EL (cell line): ENCODE measurements at regions not wholly inside any gene's neighbourhood (a gene's known extent, or its start where the extent isn't known, plus 50 kb on each side); places are given as distances from the start of the nearest gene placed in this dataset.

ENCODE experiments used
- DNase-seq: peaks from one replicate; pipeline ENCODE4 v3.0.0-alpha.2; 2016

- no peak for DNase-seq
Observed at GRCh38 chr7:106415433-106415832, 130.7 kb upstream of the NAMPT start.

GRCh38 chr7:106413446-106413845 is 128.7 kb upstream of the NAMPT start:
- DNase-seq = no peak

GRCh38 chr7:106405697-106406141 is 120.9 kb upstream of the NAMPT start:
- DNase-seq = no peak

- no peak for DNase-seq
Observed at GRCh38 chr7:106402898-106403297, 118.1 kb upstream of the NAMPT start.

GRCh38 chr7:106400923-106401322 is 116.1 kb upstream of the NAMPT start:
- DNase-seq = no peak

GRCh38 chr7:106398786-106399185 is 114.0 kb upstream of the NAMPT start:
- no peak for DNase-seq

GRCh38 chr7:106397994-106398393 is 113.2 kb upstream of the NAMPT start:
- DNase-seq = no peak

GRCh38 chr7:106394526-106394925 is 109.7 kb upstream of the NAMPT start:
- no peak for DNase-seq

GRCh38 chr7:106393564-106394251 is 108.9 kb upstream of the NAMPT start:
- DNase-seq = no peak

- DNase-seq = no peak
Observed at GRCh38 chr7:106392590-106392989, 107.8 kb upstream of the NAMPT start.

GRCh38 chr7:106392144-106392543 is 107.4 kb upstream of the NAMPT start:
- DNase-seq = no peak

GRCh38 chr7:106386958-106387357 is 102.2 kb upstream of the NAMPT start:
- DNase-seq = no peak

- no peak for DNase-seq
Observed at GRCh38 chr7:106384373-106384772, 99.6 kb upstream of the NAMPT start.

GRCh38 chr7:106382929-106383328 is 98.1 kb upstream of the NAMPT start:
- no peak for DNase-seq

- DNase-seq = no peak
Observed at GRCh38 chr7:106382129-106382528, 97.3 kb upstream of the NAMPT start.

- DNase-seq = no peak
Observed at GRCh38 chr7:106381252-106381651, 96.5 kb upstream of the NAMPT start.

- DNase-seq = no peak
Observed at GRCh38 chr7:106377847-106378361, 93.1 kb upstream of the NAMPT start.

GRCh38 chr7:106376026-106376799 is 91.4 kb upstream of the NAMPT start:
- no peak for DNase-seq

- no peak for DNase-seq
Observed at GRCh38 chr7:106375499-106375898, 90.7 kb upstream of the NAMPT start.

GRCh38 chr7:106374437-106374836 is 89.7 kb upstream of the NAMPT start:
- no peak for DNase-seq

GRCh38 chr7:106372595-106373318 is 88.0 kb upstream of the NAMPT start:
- DNase-seq = no peak

- DNase-seq = no peak
Observed at GRCh38 chr7:106372126-106372525, 87.3 kb upstream of the NAMPT start.

GRCh38 chr7:106371629-106372028 is 86.8 kb upstream of the NAMPT start:
- no peak for DNase-seq

- no peak for DNase-seq
Observed at GRCh38 chr7:106370542-106370941, 85.8 kb upstream of the NAMPT start.
